ENCODE measurements at regions not wholly inside any gene's neighbourhood (a gene's known extent, or its start where the extent isn't known, plus 50 kb on each side); places are given as distances from the start of the nearest gene placed in this dataset.
"Not testable (repeated sequence)": the region's sequence is repeated elsewhere in the genome, so short reads cannot be mapped to it uniquely, and the experiment has no call there.

- H3K27ac ChIP-seq; intact Hi-C loops (cut with DNase I); DNase-seq (ENCODE audit: extremely low spot score in 2 of 2); H3K9me3 ChIP-seq; H3K4me3 ChIP-seq; H3K4me1 ChIP-seq; H3K27me3 ChIP-seq: not testable (repeated sequence)
- peaks cover 0 to 13% of the 10 kb centered on the region in 2 donors for H3K36me3 ChIP-seq
- TF ChIP-seq CTCF (IDR thresholded peaks at IDR 0.05), result peak in 2 of 3 experiments; percentile 38 to 54
Observed at GRCh38 chr22:22321743-22322611, 77.4 kb downstream of the VPREB1 start.

- H3K27me3 ChIP-seq, result no peaks in the 10 kb centered on the region
- H3K27ac ChIP-seq, result no peak overlapping the region
- H3K4me3 ChIP-seq, result no peak overlapping the region
- no peaks in the 10 kb centered on the region for H3K9me3 ChIP-seq
- DNase-seq (ENCODE audit: extremely low spot score in 2 of 2), result no peak
- intact Hi-C loops (cut with DNase I), result no loop called here
- H3K4me1 ChIP-seq, result no peaks in the 10 kb centered on the region
- no peak for TF ChIP-seq POLR2A (IDR thresholded peaks at IDR 0.05)
- TF ChIP-seq CTCF (IDR thresholded peaks at IDR 0.05), result no peak
- no peak for TF ChIP-seq POLR2AphosphoS5 (IDR thresholded peaks at IDR 0.05; ENCODE audit: insufficient read depth in 1 of 2, low read depth in 1 of 2)
- H3K36me3 ChIP-seq, result peaks cover 0 to 13% of the 10 kb centered on the region in 2 donors
Observed at GRCh38 chr22:22322792-22323191, 78.2 kb downstream of the VPREB1 start.

GRCh38 chr22:22327723-22328122 lies 83.1 kb downstream of the VPREB1 start:
- H3K36me3 ChIP-seq, result no peaks in the 10 kb centered on the region
- no peaks in the 10 kb centered on the region for H3K4me1 ChIP-seq
- H3K27ac ChIP-seq, result no peak overlapping the region
- intact Hi-C loops (cut with DNase I), result no loop called here
- no peaks in the 10 kb centered on the region for H3K9me3 ChIP-seq
- TF ChIP-seq CTCF (IDR thresholded peaks at IDR 0.05) (no peak), POLR2AphosphoS5 (IDR thresholded peaks at IDR 0.05; ENCODE audit: insufficient read depth in 1 of 2, low read depth in 1 of 2) (no peak), POLR2A (IDR thresholded peaks at IDR 0.05) (no peak)
- H3K27me3 ChIP-seq, result no peaks in the 10 kb centered on the region
- DNase-seq (ENCODE audit: extremely low spot score in 2 of 2), result no peak
- no peak overlapping the region for H3K4me3 ChIP-seq

GRCh38 chr22:22329792-22330191 lies 85.2 kb downstream of the VPREB1 start:
- Histone ChIP-seq H3K9me3 (no peaks in the 10 kb centered on the region), H3K4me3 (no peak overlapping the region), H3K27ac (no peak overlapping the region), H3K36me3 (no peaks in the 10 kb centered on the region), H3K27me3 (no peaks in the 10 kb centered on the region), H3K4me1 (no peaks in the 10 kb centered on the region)
- DNase-seq (ENCODE audit: extremely low spot score in 2 of 2), result no peak
- no peak for TF ChIP-seq POLR2A (IDR thresholded peaks at IDR 0.05)
- intact Hi-C loops (cut with DNase I), result no loop called here

GRCh38 chr22:22335640-22336039 lies 91.1 kb downstream of the VPREB1 start:
- H3K36me3 ChIP-seq; H3K27me3 ChIP-seq; intact Hi-C loops (cut with DNase I); H3K4me1 ChIP-seq; H3K9me3 ChIP-seq; DNase-seq (ENCODE audit: extremely low spot score in 2 of 2); H3K4me3 ChIP-seq; H3K27ac ChIP-seq: not testable (repeated sequence)

- intact Hi-C loops (cut with DNase I); DNase-seq (ENCODE audit: extremely low spot score in 2 of 2); H3K9me3 ChIP-seq; H3K4me1 ChIP-seq; H3K4me3 ChIP-seq; H3K27ac ChIP-seq; H3K36me3 ChIP-seq; H3K27me3 ChIP-seq: not testable (repeated sequence)
Observed at GRCh38 chr22:22336333-22336732, 91.7 kb downstream of the VPREB1 start.

- H3K27ac ChIP-seq; H3K36me3 ChIP-seq; DNase-seq (ENCODE audit: extremely low spot score in 2 of 2); intact Hi-C loops (cut with DNase I); H3K4me3 ChIP-seq; H3K9me3 ChIP-seq; H3K4me1 ChIP-seq; H3K27me3 ChIP-seq: not testable (repeated sequence)
Observed at GRCh38 chr22:22338778-22339177, 94.2 kb downstream of the VPREB1 start.

Measured in vagina (tissue), 2 donors.